COR-L47 (cell line): ENCODE measurements at regions not wholly inside any gene's neighbourhood (a gene's known extent, or its start where the extent isn't known, plus 50 kb on each side); places are given as distances from the start of the nearest gene placed in this dataset.
"Not testable (repeated sequence)": the region's sequence is repeated elsewhere in the genome, so short reads cannot be mapped to it uniquely, and the experiment has no call there.

Experiments used
- DNase-seq: peaks from one replicate; lab custom pipeline; 2025; lab: John Stamatoyannopoulos, UW

DNA sequence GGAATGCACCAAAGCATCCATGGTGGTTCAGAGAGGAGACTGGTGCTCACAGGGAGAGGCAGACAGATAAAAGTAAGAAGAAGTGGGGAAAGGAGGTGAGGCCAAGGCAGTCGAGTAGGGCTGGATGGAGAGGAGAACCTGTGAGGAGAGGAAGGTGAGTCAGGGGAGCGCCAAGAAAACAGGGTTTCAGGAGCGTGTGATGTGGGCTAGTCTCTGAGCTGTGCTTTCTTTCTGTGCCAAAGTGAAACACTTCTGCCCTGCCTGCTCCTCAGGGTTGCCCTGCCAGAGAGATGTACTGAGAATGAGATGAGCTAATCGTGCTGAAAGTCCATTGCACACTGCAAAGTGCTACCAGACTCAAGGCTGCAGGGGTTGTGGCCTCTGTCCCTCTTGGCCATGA, 310.7 kb upstream of the CCL2 start:
- no peak for DNase-seq

DNA sequence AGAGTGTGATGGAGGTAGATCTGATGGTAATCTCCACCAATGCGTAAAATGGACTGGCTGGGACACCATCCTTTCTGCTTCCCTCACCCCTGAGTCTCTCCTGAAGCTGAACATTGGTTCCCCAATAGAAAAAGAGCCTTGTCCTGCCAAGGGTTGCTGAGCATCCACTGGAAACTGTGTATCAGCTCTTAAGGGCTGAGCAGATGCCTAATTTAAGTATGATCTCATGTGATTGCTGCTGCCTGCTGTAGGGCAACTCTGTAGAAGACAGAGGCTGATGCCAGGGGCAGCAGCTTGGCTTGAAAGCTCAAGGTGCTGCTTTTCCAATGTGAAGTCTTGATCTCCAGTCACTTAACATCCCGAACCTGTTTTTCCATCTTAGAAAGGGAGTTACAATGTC, 310.3 kb upstream of the CCL2 start:
- no peak for DNase-seq

DNA sequence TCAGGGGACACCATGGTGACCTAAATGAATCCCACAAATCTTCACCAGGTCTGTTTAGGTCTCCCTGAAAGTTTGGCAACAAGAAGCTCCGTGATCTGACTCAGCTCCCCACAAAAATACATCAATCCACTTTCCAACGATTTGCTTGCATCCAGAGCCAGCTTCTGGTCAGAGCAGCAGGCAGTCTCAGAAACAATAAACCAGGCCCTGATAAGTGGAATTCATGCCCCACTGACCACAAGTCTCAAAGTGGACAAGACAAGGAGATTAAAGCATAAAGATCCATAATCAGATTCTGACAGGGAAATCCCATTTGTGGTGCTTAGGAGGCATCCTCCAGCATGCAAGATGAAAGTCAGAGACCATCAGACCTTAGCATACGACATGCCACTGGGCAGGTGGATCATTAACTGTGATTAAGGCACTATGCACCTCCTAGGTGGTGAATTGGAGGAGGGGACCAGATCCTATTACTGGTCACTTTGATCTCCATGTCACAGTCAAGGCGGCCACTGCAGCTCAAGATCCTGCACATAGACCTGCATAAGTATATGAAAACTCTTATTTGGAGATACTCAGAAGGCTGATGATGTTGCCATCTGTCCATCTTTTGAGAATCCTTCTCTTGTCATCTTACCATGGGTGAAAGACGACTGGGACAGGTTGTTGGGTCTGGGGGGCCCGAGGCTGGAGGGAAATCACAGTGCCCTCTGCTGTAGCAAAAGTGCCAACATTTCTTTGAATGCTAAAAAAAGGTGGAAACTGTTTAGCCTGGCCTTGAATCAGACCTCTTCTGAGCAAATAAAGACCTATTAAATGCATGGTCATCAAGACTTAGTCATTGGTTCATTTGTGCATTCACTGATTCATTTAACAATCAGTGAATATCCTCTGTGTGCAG, 309.2 kb upstream of the CCL2 start:
- no peak for DNase-seq

DNA sequence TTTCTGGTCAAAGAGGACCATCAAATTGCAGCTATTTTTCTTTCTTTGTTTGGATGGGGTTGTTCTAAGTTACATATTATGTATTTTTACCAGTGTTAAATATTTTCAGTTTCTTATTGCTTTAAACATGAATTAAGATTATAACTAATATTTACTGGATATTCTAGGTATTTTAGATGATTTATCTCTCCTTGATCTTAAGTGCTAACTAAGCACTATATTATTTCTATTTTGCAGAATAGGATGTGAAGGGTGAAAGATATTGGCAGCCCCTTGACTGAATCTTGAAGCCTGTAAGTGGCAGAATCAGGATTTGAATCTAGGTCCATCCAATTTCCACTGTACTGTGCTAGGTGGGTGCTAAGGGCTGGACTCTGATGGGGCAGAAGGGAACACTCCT, 307.3 kb upstream of the CCL2 start:
- DNase-seq = no peak

DNA sequence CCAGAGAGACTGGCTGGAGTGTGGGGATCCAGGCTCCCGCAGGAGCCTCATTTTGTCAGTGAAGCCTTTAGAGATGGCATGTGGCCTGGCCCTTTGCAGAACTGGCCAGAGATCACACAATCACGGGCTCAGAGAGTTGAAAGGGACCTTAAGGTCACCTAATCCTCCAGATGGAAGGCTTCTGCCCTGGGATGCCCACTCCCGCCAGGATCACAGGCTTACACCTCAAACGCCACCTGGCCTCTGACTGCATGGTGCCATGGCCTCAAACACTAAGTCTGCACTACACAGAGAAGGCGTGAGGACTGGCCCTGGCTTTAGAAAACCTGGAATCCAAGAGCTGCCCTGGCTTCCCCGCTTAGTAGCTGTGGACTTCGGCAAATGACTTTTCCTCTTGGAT, 306.8 kb upstream of the CCL2 start:
- DNase-seq = no peak

DNA sequence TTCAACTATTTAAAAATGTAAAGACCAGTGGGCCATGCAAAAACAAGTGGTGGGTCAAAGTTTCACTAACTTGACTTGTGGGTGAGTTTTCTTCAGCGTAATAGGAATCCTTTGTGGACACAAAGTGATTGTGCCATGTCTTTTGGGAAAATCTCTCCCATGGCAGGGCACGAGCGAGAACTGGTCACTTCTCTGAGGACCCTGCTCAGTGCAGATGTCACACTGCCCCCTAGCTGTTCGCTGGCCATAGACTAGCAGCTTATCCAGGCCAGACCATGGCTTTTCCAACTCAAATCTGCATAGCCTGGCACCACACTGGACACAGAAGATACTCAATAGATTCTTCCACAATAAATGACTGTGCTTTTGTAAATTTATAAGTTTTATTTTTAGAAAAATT, 306.0 kb upstream of the CCL2 start:
- DNase-seq = no peak

DNA sequence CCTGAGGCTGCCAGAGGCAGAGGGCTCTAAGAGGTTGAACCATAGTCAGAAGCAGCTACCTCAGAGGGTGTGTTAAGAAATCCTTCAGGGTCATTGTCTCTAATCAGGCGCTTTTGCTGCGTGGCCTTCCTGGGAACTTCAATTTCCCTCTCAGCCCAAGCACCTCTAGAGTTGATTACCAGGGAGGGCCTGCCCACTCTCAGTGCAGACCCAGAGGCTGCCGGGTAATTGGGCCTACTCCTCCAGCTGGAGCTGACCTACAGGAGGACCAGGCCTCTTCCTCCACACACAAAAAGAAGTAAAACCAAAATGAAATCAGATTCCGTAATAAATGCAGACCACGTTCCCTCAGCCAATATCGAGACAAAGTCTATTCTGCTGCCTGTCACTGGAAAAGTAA, 305.0 kb upstream of the CCL2 start:
- DNase-seq = no peak

DNA sequence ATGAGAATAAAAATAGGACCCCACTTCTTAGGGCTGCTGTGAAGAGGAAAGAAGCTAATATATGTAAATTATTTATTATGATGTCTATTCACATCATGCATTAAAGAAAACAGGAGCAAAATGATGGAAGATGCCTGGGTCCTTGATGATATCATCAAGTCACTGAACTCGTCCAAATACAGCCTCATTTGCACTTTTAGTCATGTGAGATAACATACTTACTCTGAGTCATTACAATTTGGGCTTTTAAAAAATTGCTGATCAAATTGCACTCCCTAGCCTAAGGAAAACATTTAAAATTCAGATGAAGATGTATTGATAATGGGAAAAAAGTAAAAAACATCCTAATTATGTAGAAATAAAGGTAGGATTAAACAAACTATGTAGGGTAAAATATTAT, 302.7 kb upstream of the CCL2 start:
- no peak for DNase-seq

DNA sequence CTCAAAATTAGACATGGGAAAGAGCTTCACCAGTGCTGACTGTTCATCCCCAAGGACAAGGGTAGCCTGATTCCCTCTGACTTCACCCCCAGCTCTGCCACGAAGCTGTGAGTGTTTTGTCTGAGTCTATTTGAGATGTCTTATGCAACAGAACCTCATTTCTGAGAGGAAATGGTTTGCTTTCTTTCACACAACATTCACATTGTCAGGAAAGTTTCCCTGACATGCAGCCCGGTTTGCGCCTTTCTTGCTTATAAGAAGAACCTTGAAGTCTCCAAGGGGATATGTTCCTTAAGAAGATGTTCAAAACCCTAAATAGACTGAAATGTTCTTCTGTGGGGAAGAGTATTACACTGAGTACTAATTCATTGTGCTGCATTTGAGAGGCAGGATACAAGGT, 300.5 kb upstream of the CCL2 start:
- no peak for DNase-seq

DNA sequence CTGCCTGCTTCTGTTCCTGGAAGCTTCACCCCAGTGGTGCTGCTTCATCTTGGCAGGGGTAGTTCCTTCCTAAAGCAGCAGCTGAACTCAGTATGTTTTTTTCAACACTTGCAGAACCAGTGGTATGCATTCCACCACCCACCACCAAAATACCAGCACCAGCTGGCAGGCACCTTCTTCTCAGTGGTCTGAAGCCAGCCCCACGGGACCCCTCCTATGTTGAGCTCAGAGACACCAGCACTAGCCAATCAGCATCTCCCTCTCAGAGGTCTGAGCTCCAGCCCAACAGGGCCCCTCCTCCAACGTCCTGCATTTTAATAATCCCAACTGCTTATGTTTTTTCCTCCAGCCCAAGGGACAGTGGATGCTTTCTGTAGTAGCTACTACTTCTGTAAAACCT, 299.6 kb upstream of the CCL2 start:
- DNase-seq = no peak

DNA sequence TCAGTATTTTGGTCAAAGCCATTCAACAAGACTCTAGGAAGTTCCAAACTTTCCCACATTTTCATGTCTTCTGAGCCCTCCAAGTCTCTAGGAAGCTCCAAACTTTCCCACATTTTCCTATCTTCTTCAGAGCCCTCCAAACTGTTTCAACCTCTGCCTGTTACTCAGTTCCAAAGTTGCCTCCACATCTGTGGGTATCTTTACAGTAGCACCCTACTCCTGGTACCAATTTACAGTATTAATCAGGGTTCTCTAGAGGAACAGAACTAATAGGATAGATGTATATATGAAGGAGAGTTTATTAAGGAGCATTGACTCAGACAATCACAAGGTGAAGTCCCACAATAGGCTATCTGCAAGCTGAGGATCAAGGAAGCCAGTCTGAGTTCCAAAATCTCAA, 296.0 kb upstream of the CCL2 start:
- not testable (repeated sequence) for DNase-seq

DNA sequence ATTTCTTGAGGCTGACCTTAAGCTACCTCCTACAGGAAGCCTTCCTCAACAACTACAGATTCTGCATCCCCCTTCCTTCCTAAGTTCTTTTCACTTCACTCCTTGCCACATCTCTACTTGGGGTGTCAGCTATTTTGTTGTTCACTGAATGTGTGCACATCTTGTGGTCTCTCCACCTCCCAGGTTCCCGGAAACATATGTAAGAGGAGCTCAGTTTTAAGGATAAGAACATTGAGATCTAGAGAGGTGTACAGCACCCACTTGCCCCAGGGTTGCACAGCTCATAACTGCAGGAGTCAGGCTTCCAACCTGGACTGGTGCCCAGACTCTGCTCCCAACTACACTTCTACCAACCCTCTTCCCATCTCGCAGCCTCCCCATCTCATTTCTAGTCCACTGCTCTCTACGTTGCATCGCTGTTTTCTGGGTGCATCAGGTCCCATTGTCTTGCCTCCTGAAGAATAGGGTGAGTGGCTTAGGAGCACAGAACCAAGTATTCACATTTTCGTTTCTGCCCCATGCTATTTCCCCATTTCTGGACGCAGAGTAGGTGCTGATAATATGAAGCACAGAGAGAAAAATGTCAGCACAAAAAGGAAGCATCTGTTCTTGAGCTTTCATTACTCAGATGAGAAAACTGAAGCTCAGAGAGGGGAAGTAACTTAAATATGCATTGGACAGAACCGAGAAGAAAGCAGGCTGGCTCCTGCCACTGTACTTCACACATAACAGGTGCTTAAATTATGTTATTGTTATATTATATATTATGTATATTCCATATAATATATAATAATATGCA, 292.0 kb upstream of the CCL2 start:
- no peak for DNase-seq

DNA sequence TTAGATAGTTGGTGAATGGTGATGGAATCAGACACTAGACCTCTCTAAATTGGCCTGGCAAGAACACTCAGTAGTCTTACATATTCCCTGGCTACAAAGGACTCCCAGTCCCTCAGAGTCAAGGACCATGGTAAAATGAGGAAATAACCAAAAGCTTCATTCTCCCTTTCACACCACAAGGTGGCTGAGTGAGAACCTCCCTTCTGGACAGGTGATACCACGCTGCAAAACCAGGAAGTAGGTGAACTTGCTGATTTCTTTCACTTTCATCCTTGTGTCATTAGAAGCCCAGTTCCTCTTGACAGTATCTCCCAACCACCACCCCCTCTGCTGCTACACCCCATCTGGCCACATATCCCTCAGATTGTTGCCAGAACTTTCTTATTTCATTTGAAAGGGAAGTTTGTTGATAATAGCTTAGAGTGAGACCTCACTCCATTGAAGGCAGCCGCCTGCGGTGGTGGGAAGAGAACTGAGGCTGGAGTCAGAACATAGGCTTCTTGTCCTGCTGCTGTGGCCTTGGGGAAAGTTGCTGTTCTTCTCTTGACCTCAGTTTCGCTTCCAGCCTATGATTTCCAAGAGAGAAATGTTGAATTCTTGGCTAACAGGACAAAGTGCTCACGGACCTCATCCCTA, 290.6 kb upstream of the CCL2 start:
- no peak for DNase-seq

DNA sequence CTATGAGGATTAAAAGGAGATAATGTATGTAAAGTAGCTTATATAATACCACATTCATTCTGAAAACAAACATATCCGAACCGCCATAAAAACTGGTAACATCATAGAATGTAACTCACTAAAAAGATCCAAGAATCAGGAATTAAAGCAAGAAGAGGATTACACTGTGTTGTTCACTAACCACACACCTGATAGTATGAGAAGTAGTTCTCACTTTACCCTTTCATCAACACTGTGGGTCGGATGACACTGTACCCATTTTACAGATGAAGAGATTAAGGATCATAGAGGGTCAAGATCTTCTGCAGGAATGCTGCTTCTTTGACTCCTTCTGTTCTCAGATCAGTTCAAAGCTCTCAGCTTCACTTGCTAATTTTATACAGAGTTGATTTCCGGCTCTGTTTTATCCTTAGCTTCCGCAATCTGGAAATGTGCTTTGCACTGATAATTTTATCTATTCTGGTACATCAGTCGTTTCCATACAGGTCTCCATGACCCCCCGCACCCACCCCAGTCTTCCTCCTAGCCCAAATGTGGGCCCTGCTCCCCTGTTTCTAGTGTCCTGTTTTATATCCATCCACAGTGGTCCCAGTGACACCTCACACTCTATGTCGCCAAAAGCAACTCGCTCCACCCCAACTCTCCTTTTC, 288.6 kb upstream of the CCL2 start:
- no peak for DNase-seq

DNA sequence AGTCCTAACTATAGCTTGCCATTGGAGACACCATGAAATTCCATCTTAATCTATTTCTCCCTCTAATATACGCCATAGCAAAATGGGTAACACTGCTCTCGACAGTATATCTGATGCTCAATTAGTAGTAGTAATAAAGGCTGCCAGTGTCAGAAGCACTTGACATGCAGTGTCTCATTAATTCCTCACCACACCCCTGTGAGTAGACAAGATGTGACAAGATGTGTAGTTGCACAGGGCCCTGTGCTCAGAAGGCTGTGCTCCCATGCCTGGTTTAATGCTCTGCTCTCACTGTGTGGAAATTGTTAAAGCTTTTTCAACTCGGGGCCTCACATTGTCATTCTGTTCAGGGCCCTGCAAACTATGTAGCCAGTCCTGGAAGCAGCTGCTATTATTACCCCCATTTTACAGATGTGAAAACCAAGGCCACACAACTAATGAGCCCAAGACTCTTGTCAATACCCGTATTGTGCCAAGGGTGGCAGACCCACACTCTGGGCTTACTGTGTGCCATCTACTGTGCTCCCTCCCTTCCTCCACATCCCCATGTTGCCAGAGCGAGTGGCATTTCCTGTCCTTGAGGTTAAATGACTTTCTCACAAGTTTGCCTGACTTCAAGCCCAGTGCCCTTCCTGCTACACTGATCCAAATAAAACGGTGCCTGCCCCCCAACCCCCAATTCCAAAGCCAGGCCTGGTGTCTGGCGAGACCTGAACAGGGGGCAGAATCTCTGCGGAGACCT, 287.3 kb upstream of the CCL2 start:
- DNase-seq = no peak

DNA sequence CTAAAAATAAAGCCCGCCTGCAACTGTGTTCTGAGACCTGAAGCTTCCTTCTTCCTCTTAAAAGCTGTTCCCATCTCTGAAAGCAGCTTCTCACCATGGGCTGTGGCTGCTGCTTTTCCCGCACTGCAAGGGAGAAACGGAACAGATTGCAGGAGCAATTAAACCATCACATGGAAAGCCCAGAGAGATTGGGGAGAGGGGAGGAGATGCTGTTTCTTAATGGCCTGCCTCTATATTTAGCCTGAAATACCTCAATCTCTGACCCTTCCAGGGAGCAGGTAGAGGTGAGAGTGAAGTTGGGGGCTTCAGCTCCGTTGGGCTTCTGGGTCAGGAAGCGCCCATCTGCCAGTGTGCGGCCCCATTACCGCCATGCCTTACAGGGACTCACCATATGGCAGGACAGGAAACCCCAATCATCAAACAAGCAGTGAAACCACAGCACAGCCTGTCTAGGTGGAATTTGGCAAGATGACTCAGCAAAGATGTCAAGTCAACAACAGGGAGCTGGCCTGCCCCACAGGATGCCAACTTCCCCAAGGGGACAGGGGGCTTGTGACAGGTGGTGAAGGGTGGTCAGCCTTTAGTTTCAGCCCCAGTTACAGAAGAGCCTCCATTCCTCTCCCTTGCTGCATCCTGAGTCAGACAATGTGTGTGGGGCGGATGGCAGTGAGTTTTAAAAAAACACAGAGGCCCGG, 286.6 kb upstream of the CCL2 start:
- DNase-seq = no peak

DNA sequence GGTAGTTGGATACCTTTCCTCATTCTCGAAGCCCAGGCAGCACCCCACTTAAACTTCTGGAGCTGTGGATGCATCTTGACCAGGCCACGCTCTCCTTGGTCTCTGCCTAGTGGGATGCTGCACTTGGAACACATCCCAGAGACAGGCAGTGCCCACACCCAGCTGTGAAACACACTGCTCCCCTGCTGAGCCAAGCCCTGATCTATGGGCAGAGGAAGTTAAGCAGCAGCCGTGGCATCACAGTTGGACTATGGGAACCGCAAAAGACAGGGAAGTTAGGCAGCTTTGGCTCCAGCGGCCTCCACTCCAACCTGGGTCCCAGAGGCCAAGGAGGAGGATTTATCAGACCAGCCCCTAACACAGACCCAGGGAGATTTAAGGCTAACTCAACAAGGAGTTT, 284.8 kb upstream of the CCL2 start:
- no peak for DNase-seq

DNA sequence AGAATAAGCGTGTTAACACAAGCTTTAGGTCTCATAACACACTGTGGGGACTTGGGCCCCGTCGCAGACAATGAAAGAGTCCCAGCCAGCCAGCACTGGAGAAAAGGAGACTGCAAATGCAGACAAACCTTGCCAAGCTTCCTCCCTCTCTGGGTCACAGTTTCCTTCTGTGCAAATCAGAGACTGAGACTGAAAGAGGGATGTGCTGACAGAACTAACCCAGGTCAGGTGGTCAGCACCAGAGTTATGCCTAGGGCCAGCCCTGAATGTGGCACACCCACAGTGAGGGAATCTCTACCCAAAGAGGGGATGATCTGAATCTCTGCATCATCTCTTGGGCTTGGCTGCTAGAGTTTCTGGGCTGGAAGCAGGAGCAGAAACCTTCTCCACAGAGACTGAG, 282.3 kb upstream of the CCL2 start:
- no peak for DNase-seq

DNA sequence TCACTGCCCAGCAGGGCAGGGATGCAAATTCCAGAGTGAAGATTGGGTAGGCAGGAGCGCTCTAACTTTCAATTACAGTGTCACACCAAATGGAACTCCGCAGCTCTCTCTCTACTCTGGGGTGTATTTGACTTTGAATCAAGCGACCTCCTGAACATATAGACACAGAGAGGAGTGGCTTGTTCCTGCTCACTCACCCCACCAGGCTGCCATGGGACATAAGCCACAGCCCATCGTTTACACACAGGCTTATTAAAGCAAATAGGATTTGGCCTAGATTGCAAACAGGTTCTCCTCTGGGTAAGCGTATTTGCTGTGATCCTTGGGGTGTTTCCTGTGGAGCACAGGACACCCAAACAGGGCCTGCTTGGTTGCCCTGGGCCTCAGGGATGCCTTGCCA, 281.6 kb upstream of the CCL2 start:
- DNase-seq = no peak

DNA sequence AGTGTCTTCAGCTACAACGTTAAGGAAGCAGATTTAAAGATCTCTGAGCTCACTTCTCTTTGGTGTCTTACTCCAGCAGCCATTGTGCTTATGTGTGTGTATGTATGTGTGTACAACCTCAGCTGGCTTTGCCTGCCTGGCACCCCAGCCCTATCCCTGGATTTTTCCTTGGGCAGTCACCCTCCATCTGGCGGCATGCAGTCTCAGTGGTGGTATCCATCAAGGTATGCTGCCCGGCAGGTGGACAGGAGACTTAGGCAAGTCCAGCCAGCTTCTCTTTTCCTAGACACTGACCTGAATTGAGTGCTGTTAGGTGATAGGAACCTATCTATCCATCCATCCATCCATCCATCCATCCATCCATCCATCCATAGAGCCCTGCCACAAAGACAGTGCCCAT, 280.8 kb upstream of the CCL2 start:
- DNase-seq = no peak

DNA sequence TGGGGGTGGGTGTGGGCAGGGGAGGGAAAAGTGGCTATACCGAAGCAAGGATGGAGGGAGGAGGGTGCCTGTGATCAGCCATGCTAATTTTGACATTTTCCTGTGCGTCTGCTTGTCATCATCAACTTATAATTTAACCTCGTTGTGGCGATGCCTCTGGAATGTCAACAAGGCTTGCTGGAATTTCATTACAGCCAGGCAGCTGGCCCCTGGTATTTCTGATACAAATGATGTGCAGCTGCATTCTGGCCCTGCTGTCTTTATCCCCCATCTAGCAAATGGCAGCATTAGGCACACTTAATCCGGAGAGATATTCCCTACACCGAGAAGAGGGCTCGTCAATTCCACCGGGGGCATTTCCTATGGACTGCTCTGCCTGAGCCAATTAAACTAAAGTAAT, 278.3 kb upstream of the CCL2 start:
- DNase-seq = no peak
